A673 (cell line): ENCODE measurements at regions not wholly inside any gene's neighbourhood (a gene's known extent, or its start where the extent isn't known, plus 50 kb on each side); places are given as distances from the start of the nearest gene placed in this dataset.

Experiments used
- BruUV-seq: library from RNA; stranded (reverse); fragments of 400-500 nt; replicated peaks from 2 replicates; lab custom pipeline; 2021; lab: Mats Ljungman, UMichigan
- CTCF ChIA-PET: fragments of 300-600 bp; sonication (Branson Sonifier 250); formaldehyde crosslinking; loops from one replicate; lab custom pipeline; 2022; ENCODE audit warnings: antibody characterized with exemption; lab: Charles Lee
- POLR2A ChIA-PET: fragments of 300-600 bp; sonication (Branson Sonifier 250); formaldehyde crosslinking; loops from one replicate; lab custom pipeline; 2022; ENCODE audit warnings: antibody characterized with exemption; ENCODE audit not compliant: low non-redundant PET; lab: Charles Lee
- DNase-seq: peaks from one replicate; pipeline ENCODE4 v3.0.0-alpha.2; 2015; ENCODE audit warnings: low spot score
- H3K27ac ChIP-seq: fragments of 200-600 bp; sonication (generic); 2 replicates; pipeline ENCODE4 v1.5.1; 2016; ENCODE audit warnings: mixed run types, low read depth, mild to moderate bottlenecking, mixed read lengths, antibody characterized with exemption, low read length; ENCODE audit not compliant: poor library complexity, severe bottlenecking
- H3K27me3 ChIP-seq: fragments of 200-600 bp; sonication (generic); replicated peaks from 2 replicates; pipeline ENCODE4 v1.6.1; 2017; ENCODE audit warnings: mixed run types, low read depth, mild to moderate bottlenecking, mixed read lengths, antibody characterized with exemption, low read length; ENCODE audit not compliant: insufficient read depth, poor library complexity
- H3K36me3 ChIP-seq: fragments of 200-600 bp; sonication (generic); 2 replicates; pipeline ENCODE4 v1.6.1; 2016; ENCODE audit warnings: mixed run types, mild to moderate bottlenecking, mixed read lengths, antibody characterized with exemption, low read length; ENCODE audit not compliant: insufficient read depth, poor library complexity, severe bottlenecking
- H3K4me1 ChIP-seq: fragments of 200-600 bp; sonication (generic); 2 replicates; pipeline ENCODE4 v1.6.1; 2017; ENCODE audit warnings: mixed run types, mild to moderate bottlenecking, mixed read lengths, antibody characterized with exemption, low read length; ENCODE audit not compliant: insufficient read depth, poor library complexity, severe bottlenecking
- H3K4me3 ChIP-seq: fragments of 200-600 bp; sonication (generic); 2 replicates; pipeline ENCODE4 v1.5.1; 2016; ENCODE audit warnings: low read depth, mixed run types, mild to moderate bottlenecking, mixed read lengths, low read length; ENCODE audit not compliant: poor library complexity, severe bottlenecking
- H3K9me3 ChIP-seq: fragments of 200-600 bp; sonication (generic); 2 replicates; pipeline ENCODE4 v1.6.1; 2016; ENCODE audit warnings: mixed run types, low read depth, mild to moderate bottlenecking, mixed read lengths, antibody characterized with exemption, low read length; ENCODE audit not compliant: poor library complexity, severe bottlenecking
- EZH2 ChIP-seq: fragments of 200-600 bp; sonication (generic); IDR thresholded peaks from 2 replicates; pipeline ENCODE4 v1.6.1; 2017; ENCODE audit warnings: borderline replicate concordance, low read depth, mild to moderate bottlenecking, mixed read lengths, antibody characterized with exemption, low read length; ENCODE audit not compliant: poor library complexity, severe bottlenecking
- intact Hi-C: fragments of 100-400 bp; cut with micrococcal nuclease; formaldehyde crosslinking; loops from one replicate; pipeline ENCODE4 v1.10.0; 2022; ENCODE audit not compliant: unreplicated experiment
- TF ChIP-seq, protein P1 (sequence below): fragments of 300-800, 200-600 bp; sonication (generic); conservative IDR thresholded peaks from 2 replicates; pipeline ENCODE4 v1.5.1; 2017; ENCODE audit warnings: low read depth, mild to moderate bottlenecking, antibody characterized with exemption, low read length, moderate library complexity, mixed read lengths

DNA sequence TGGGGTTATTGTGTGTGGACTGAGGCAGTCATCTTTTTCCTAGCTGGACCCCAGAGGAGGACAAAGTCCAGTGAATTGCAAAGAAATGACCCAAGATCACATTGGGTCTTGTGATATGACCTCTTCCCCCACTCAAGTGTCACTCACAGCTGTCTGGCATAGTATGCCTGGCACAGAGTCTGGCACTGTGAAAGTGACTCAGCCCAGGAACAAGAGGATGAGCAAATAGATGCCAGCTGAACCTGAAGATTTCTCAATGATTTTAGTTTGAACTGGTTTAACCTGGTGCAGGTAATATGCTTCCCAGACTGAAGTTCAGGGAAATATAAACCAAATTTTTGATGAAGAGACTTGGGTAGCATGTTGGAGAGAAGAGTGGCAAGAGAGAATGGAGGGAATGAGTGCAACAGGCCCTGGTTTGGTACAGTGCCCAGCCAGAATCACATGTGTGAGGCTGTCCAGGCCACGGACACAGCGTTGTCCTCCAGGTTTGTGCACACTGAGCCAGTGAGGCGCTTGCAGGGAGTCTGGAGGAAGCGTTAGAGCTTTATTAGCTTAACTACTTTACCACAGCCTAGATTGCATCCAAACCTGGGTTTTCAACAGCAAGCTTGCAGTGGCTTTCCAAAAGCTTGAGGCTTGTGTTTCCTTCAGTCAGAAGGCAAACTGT, 332.9 kb downstream of the NUAK1 start:
- Histone ChIP-seq H3K36me3 (no peaks in the 10 kb centered on the region), H3K27ac (no peak overlapping the region), H3K4me1 (no peaks in the 10 kb centered on the region), H3K4me3 (no peak overlapping the region), H3K9me3 (no peaks in the 10 kb centered on the region), H3K27me3 (no peaks in the 10 kb centered on the region)
- intact Hi-C loops: no loop called here
- TF ChIP-seq, protein P1, sequence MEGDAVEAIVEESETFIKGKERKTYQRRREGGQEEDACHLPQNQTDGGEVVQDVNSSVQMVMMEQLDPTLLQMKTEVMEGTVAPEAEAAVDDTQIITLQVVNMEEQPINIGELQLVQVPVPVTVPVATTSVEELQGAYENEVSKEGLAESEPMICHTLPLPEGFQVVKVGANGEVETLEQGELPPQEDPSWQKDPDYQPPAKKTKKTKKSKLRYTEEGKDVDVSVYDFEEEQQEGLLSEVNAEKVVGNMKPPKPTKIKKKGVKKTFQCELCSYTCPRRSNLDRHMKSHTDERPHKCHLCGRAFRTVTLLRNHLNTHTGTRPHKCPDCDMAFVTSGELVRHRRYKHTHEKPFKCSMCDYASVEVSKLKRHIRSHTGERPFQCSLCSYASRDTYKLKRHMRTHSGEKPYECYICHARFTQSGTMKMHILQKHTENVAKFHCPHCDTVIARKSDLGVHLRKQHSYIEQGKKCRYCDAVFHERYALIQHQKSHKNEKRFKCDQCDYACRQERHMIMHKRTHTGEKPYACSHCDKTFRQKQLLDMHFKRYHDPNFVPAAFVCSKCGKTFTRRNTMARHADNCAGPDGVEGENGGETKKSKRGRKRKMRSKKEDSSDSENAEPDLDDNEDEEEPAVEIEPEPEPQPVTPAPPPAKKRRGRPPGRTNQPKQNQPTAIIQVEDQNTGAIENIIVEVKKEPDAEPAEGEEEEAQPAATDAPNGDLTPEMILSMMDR: no peak
- no peak for TF ChIP-seq EZH2
- CTCF ChIA-PET: no interaction called here
- POLR2A ChIA-PET: no interaction called here
- BruUV-seq: no TSS peak
- no peak for DNase-seq

DNA sequence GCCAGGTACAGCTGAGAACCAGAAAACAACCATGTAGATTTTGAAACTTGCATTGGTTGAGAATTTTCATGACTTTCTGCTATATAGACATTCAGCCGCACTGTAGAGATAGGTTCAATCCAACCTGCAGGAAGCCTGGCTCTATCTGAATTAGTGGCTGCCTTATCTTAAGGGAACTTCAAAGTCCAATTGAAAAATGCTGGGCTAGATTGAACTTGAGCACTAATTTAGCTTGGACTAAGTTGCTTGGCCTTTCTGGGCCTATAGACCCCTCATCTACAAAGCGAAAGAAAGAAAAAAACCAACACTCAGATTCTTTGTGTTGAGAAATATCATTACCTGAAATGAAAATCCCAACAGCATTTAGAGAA, 332.4 kb downstream of the NUAK1 start:
- intact Hi-C loops: no loop called here
- no peak for DNase-seq
- no peaks in the 10 kb centered on the region for H3K4me1 ChIP-seq
- no peaks in the 10 kb centered on the region for H3K27me3 ChIP-seq
- no peak overlapping the region for H3K27ac ChIP-seq
- no peak overlapping the region for H3K4me3 ChIP-seq
- TF ChIP-seq EZH2: no peak
- TF ChIP-seq, protein P1: no peak
- CTCF ChIA-PET: no interaction called here
- H3K36me3 ChIP-seq: no peaks in the 10 kb centered on the region
- POLR2A ChIA-PET: no interaction called here
- no TSS peak for BruUV-seq
- no peaks in the 10 kb centered on the region for H3K9me3 ChIP-seq

DNA sequence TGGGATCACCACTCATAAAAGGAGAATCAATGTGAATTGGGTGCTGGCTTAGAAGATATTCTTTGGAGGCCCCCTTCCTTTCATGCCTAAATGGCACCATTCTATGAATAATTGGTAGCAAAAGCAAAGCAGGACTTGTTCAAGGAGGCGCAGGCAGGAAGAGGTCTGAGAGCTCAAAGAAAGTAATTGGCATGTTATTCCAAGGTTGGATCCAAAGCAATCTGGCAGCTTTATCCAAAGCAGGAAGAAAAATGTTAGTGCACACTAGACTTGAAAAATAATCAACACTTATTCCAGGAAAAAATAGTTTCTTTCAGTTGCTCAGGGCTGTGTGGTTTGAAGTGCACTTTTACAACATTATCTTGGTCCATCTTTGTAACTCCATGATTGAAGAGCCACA, 326.4 kb downstream of the NUAK1 start:
- Histone ChIP-seq H3K4me1 (no peaks in the 10 kb centered on the region), H3K9me3 (no peaks in the 10 kb centered on the region), H3K27ac (no peak overlapping the region), H3K27me3 (no peaks in the 10 kb centered on the region), H3K4me3 (no peak overlapping the region), H3K36me3 (no peaks in the 10 kb centered on the region)
- no TSS peak for BruUV-seq
- POLR2A ChIA-PET: no interaction called here
- no peak for DNase-seq
- TF ChIP-seq, protein P1: no peak
- TF ChIP-seq EZH2: no peak
- CTCF ChIA-PET: no interaction called here
- intact Hi-C loops: no loop called here
